GM11168 (cell line): ENCODE measurements at regions not wholly inside any gene's neighbourhood (a gene's known extent, or its start where the extent isn't known, plus 50 kb on each side); places are given as distances from the start of the nearest gene placed in this dataset.

ENCODE experiments used
- in situ Hi-C: fragments of 300-500 bp; cut with MboI; formaldehyde crosslinking; loops from one replicate; pipeline ENCODE4 v1.12.0; 2022; ENCODE audit warnings: low sequenced_read_pairs; ENCODE audit not compliant: unreplicated experiment

DNA sequence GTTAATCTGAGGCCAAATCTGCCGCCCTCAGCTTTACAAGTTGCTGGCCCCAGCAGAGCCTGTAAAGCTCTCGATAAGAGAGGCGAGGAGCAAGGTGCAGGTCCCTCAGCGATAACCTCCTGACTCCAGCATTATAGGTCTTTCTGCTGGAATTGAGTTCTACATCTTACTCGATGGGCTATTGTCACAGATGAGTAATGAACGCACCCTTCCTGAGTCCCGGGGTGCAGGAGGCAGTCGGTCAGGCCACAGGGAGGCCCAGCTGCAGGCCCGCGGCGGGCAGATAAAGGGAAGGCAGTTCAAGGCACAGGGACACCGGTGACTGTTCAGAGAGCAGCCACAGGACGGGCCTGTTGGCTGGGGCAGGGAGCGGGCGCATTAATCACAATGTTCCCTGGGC, 157.6 kb upstream of the OBI1 start:
- in situ Hi-C loops: no loop called here

- in situ Hi-C loops: no loop called here
Measured at GRCh38 chr13:78816154-78816553, 157.2 kb upstream of the OBI1 start.

- in situ Hi-C loops: no loop called here
Measured at GRCh38 chr13:78806457-78806856, 147.5 kb upstream of the OBI1 start.

- in situ Hi-C loops: no loop called here
Measured at GRCh38 chr13:78802912-78803311, 144.0 kb upstream of the OBI1 start.

- in situ Hi-C loops: no loop called here
Measured at GRCh38 chr13:78787190-78787589, 128.2 kb upstream of the OBI1 start.

DNA sequence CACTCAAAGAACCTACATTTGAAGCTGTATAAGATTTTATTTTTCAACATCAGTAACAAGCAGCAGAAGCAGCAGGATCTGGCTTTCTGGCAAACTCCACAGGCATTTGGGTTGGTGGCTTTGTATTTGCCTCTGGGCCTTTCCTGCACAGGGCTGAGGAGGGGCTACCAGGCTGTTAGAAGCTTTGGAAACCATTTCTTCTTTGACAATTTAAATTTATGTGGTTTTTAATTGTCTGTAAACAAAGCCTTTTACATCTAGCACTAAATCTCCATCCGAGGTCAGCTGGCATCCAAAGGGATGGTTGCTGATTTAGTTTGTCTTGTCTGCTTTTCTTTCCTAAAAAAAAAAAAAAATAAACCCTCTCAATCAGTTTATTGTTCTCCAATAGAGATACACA, 127.5 kb upstream of the OBI1 start:
- in situ Hi-C loops: no loop called here

DNA sequence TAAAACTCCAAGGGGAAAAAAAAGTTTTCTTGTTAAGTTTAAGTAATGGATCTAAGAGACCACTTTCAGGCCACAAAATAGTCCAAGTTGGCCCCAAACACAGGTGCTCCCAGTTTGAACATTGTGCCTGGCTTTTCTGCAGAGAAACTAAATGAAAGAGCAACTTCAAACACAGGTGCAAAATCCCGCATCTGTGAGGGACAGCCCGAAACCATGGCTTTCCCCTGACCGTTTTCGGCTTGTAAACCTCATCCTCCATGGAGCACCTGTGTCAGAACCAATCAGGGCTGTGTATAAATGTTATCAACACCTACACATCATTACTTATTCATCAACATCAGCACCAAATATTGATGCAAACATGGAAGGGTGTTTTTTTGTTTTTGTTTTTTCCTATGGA, 126.8 kb upstream of the OBI1 start:
- in situ Hi-C loops: no loop called here

DNA sequence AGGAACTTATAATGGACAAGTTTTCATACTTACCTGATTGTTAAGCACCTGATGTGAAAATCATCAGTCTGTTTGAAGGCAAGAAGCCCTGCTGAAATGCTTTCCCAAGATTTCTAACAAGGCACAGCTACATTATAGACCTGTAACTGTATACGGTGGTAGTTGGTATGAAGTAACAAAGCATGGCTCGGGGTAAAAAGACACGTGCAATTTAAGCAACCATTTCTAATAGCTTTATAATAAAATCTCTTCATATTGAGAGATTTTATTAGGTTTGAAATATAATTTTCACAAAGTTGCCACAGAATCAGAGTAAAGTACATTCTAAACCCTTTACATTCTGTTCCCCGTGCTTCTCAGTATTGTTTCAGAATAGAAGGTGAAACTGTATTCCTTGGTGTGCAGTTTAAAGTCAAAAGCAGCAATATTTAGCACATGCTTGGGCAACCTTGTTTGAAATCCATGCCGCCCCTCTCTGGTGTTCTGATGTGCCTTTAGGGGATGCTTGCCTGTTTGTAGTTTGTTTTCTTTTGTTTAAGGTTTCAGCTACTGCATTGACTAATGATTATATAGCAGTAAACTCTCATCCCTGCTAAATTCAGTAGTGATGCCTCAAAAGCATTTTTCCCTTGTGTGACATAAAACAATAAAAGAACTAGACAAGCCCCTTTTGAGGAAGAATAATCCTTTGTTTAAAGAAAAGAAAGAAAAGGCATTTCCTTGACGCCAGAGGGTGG, 125.2 kb upstream of the OBI1 start:
- in situ Hi-C loops: no loop called here

DNA sequence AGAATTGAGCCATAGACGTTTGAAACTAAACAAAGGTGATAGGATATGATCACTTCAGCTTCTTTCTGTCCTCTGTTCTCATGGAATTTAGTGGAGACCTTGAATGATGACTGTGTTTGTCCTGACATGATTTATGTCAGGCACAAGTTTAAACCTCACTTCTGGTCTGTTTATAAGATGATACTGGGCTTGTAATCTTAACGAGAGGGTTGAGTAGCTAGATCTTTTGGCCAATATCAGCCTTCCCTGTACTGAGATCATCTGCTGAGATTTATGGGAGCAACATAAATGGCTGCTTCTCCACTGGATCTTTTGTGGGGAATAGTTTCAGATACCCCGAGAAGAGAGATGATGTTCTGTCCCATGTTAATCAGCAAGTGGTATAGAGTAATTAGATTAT, 121.8 kb upstream of the OBI1 start:
- in situ Hi-C loops: no loop called here

DNA sequence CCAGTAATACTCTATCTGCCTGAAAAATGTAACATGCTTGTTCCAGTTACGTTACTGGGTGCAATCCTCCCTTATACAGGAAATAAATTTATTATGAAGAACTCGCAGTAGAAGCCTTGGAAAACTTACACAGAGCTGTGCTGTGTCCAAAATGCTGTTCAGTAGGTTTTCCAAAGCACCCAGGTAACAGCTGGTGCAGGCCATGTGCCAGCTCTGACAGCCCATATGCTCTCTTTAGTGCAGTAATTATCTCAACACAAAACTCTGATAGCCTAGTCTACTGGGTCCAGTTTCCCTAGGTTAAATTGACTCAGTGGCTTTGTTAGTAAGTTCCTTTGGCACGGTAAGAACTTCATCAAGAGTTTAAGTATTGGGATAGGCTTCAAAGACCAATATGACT, 120.7 kb upstream of the OBI1 start:
- in situ Hi-C loops: no loop called here

DNA sequence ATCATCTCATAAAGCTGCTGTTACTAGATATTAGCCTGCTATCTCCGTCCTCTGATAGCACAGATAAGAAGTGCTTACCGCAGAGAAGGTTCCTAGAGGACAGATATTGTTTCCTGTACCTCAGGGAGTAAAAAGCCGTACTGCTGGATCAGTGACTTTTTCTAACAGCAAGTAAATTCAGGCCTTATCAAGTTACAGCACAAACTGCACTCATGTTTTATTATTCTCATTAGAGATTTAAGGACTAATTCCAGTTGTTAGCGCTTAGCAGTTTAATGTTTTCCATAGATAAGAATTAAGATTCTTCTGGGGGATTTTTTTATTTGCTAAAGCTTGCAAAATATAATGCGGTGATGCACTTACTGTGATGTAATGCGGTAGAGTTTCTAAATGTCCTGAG, 119.0 kb upstream of the OBI1 start:
- in situ Hi-C loops: no loop called here

DNA sequence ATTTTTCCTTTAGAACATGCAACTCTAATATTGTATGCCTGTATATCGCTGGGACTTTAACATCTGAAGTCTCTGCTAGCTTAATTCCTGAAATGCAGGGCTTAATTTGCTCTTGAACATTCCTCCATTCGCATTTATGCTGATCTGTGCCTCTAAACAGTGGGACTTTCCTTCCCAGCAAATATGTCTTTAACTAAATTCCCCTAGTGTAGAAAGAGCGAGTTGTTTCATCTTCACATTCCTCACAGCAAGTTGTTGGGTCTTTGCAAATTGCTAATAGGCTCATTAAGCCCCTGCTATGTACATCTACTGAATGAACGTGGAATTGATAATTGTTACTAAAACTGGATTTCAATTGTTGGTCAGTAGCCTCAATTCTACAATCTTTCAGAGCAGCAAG, 118.4 kb upstream of the OBI1 start:
- in situ Hi-C loops: no loop called here

DNA sequence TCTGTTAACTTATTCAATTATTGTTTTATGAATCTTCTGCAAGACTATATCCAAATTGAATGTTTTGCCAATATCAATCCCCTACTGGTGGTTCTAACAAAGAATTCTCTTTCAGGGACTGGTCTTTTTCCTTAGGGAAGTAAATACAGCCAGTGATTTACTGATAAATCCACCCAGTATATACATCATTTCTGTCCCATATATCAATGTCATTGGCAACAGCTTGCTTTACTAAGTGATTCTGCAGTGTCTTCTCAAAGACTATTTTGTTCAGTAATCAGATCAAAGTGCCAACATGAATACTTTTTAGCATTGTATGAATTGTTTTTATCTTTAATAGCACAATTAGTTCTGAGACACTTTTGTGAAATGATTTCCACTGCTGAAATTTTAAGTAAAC, 114.0 kb upstream of the OBI1 start:
- in situ Hi-C loops: no loop called here

DNA sequence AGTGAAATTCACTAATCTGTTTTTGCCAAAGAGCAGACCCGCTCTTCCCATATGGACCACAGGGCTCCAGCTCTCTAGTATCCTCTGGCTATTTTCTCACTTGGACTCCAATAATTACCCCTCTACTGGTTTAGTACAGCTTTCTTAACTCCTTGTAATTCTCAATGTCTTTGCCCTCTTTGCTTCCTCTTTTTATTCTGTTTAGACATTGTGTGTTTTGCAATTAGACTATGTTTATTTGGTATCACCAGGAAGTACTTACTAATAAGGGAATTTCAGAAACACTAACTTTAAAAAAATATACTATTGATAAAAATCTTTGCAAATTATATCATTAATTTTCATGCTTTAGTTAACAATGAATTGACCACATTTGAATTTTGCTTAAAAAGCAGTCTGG, 111.6 kb upstream of the OBI1 start:
- in situ Hi-C loops: no loop called here

GRCh38 chr13:78768950-78769349, 110.0 kb upstream of the OBI1 start:
- in situ Hi-C loops: no loop called here

DNA sequence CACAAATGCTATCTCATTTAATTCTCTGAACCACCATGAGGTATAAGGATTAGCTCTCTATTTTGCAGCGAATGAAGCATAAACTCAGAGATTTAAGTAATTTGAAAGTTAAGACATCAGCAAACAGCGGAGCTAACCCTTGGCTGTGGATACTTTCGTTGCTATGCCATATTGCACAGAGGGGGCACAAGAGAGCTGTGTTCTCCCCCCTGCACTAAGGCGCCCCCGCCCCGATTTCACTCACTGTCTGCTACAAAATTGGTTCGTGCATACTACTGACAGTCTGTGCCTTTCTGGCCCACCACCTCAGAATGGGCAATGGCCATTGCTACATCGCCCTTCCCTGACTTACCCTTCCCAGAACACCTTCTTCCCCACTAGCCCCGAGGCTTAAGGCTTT, 105.7 kb upstream of the OBI1 start:
- in situ Hi-C loops: no loop called here

DNA sequence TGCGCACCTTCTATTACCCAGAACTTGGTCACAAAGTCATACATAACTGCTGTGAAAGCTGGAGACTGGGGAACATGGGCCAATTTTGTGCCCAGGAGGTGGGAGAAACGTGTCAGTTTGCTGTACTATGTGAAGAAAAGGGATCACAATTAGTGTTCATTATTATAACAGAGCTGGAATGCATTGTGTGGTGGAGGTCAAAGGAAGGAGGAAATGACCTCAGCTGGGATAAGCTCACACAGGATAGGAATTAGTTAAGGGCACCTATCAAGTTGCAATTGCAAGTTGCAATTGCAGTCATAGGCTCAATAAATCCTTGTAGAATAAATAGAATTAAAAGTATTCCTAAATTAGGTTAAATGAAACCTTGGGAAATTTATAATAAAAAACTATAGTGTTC, 103.9 kb upstream of the OBI1 start:
- in situ Hi-C loops: no loop called here

- in situ Hi-C loops: no loop called here
Measured at GRCh38 chr13:78759704-78760103, 100.7 kb upstream of the OBI1 start.

DNA sequence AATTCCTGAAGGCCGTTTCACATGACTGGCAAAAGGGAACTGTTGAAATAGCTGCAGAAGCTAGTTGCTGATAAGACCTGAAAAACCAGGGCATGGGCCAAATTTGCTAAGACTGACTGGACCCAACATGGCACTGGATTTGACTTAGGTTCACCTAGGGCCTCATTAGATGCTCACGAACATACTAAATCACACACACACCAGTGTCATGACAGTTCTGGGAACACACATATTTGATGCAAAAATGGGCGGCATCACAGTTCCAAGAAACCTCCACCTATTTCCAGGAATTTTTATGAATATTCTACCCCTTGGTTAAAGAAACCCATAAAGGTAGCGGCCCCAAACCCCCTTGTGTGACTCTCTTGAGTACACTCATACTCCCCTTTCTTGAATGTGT, 99.6 kb upstream of the OBI1 start:
- in situ Hi-C loops: no loop called here

- in situ Hi-C loops: no loop called here
Measured at GRCh38 chr13:78753435-78753834, 94.5 kb upstream of the OBI1 start.

- in situ Hi-C loops: no loop called here
Measured at GRCh38 chr13:78750735-78751134, 91.8 kb upstream of the OBI1 start.

GRCh38 chr13:78743973-78744372, 85.0 kb upstream of the OBI1 start:
- in situ Hi-C loops: no loop called here

DNA sequence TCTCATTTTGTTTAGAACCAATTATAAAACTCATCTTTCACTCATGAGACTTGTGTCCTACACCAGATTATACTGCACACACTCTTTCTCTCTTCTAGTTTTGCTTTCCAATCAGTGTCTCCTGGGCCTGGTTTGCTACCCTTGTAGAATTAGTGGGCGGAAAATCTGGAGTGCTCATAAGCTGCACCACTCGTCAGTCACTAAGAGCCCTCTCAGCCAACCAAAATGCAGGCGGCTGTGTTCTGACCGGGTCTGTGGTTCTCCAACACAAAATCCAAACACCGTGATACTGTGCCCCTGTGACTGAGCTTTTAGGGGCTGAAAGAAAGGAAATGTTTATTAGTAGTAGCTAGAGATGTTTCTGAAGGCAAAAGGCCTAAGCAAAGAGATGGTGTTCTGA, 83.7 kb upstream of the OBI1 start:
- in situ Hi-C loops: no loop called here
